IMR-90 (cell line): ENCODE measurements at regions not wholly inside any gene's neighbourhood (a gene's known extent, or its start where the extent isn't known, plus 50 kb on each side); places are given as distances from the start of the nearest gene placed in this dataset.

Experiments used
- ATAC-seq: fragments of 200-7000 bp; cut with Tn5 transposase; 2 replicates; pipeline ENCODE4 v1.9.1; 2020; ENCODE audit warnings: low read depth, mild to moderate bottlenecking, moderate library complexity
- BruUV-seq: library from RNA; stranded (reverse); fragments of 400-500 nt; replicated peaks from 2 replicates; lab custom pipeline; 2021; lab: Mats Ljungman, UMichigan
- CTCF ChIA-PET: fragments of 300-600 bp; formaldehyde crosslinking; extraction: SDS; loops from one replicate; lab custom pipeline; 2021; ENCODE audit warnings: antibody characterized with exemption; lab: Yijun Ruan, JAX
- POLR2A ChIA-PET: fragments of 300-600 bp; sonication (Branson Sonifier 250); formaldehyde crosslinking; loops from one replicate; lab custom pipeline; 2022; ENCODE audit warnings: antibody characterized with exemption; ENCODE audit not compliant: unreplicated experiment; lab: Charles Lee
- DNase-seq: peaks from one replicate; pipeline ENCODE4 v3.0.0; 2013
- H2AFZ ChIP-seq: replicated peaks from 2 replicates; pipeline ENCODE3; 2013; ENCODE audit warnings: low read length, mild to moderate bottlenecking; ENCODE audit not compliant: poor library complexity
- H2AK5ac ChIP-seq: 2 replicates; pipeline ENCODE4 v1.6.1; 2013; ENCODE audit warnings: low read depth, low read length, inconsistent platforms
- H2AK9ac ChIP-seq: replicated peaks from 2 replicates; pipeline ENCODE3; 2013; ENCODE audit warnings: mild to moderate bottlenecking, low read depth, low read length, moderate library complexity; ENCODE audit not compliant: poor library complexity
- H2BK120ac ChIP-seq: 2 replicates; pipeline ENCODE4 v1.6.1; 2013; ENCODE audit warnings: low read depth, low read length, inconsistent platforms
- H2BK15ac ChIP-seq: 3 replicates; pipeline ENCODE4 v1.6.1; 2013; ENCODE audit warnings: low read depth, low read length, inconsistent platforms
- H2BK20ac ChIP-seq: 2 replicates; pipeline ENCODE4 v1.6.1; 2013; ENCODE audit warnings: low read depth, mild to moderate bottlenecking, inconsistent platforms, low read length, moderate library complexity
- H2BK5ac ChIP-seq: 2 replicates; pipeline ENCODE4 v1.6.1; 2013; ENCODE audit warnings: mild to moderate bottlenecking, low read depth, low read length, inconsistent platforms; ENCODE audit not compliant: poor library complexity, severe bottlenecking
- H3K14ac ChIP-seq: replicated peaks from 2 replicates; pipeline ENCODE4 v1.6.1; 2013; ENCODE audit warnings: low read depth, low read length, inconsistent platforms
- H3K18ac ChIP-seq: 2 replicates; pipeline ENCODE4 v1.6.1; 2013; ENCODE audit warnings: low read depth, low read length, control low read depth
- H3K23ac ChIP-seq: 2 replicates; pipeline ENCODE4 v1.6.1; 2013; ENCODE audit warnings: low read depth, low read length, inconsistent platforms
- H3K27ac ChIP-seq: 2 replicates; pipeline ENCODE4 v1.5.1; 2013; ENCODE audit warnings: mild to moderate bottlenecking, control low read depth, low read length; ENCODE audit not compliant: insufficient read depth
- H3K27me3 ChIP-seq: 2 replicates; pipeline ENCODE4 v1.6.1; 2013; ENCODE audit warnings: low read length; ENCODE audit not compliant: control insufficient read depth, insufficient read depth
- H3K36me3 ChIP-seq: 2 replicates; pipeline ENCODE4 v1.6.1; 2013; ENCODE audit warnings: low read length, mixed read lengths; ENCODE audit not compliant: control insufficient read depth, insufficient read depth
- H3K4ac ChIP-seq: 2 replicates; pipeline ENCODE4 v1.6.1; 2013; ENCODE audit warnings: low read depth, low read length, inconsistent platforms
- H3K4me1 ChIP-seq: 2 replicates; pipeline ENCODE4 v1.6.1; 2013; ENCODE audit warnings: low read length, mixed read lengths; ENCODE audit not compliant: control insufficient read depth, insufficient read depth
- H3K4me2 ChIP-seq: 2 replicates; pipeline ENCODE4 v1.6.1; 2013; ENCODE audit warnings: low read depth, mild to moderate bottlenecking, control low read depth, low read length, moderate library complexity
- H3K4me3 ChIP-seq: 2 replicates; pipeline ENCODE4 v1.5.1; 2013; ENCODE audit warnings: low read depth, mild to moderate bottlenecking, control low read depth, low read length, moderate library complexity; ENCODE audit not compliant: insufficient read depth
- H3K56ac ChIP-seq: 2 replicates; pipeline ENCODE4 v1.6.1; 2013; ENCODE audit warnings: low read length, inconsistent platforms; ENCODE audit not compliant: insufficient read depth; ENCODE audit errors: extremely low read depth
- H3K79me1 ChIP-seq, 2 experiments: 2 replicates each; pipeline ENCODE4 v1.6.1; 2013; ENCODE audit warnings: low read length in 2 of 2, inconsistent platforms in 1 of 2, low read depth in 1 of 2
- H3K9ac ChIP-seq: 2 replicates; pipeline ENCODE4 v1.6.1; 2013; ENCODE audit warnings: low read depth, low read length, control low read depth
- H3K9me1 ChIP-seq: 2 replicates; pipeline ENCODE4 v1.6.1; 2013; ENCODE audit warnings: low read length, inconsistent platforms; ENCODE audit not compliant: insufficient read depth
- H3K9me3 ChIP-seq: 2 replicates; pipeline ENCODE4 v1.6.1; 2013; ENCODE audit warnings: low read length; ENCODE audit not compliant: control insufficient read depth, insufficient read depth
- H4K20me1 ChIP-seq: 2 replicates; pipeline ENCODE4 v1.6.1; 2013; ENCODE audit warnings: low read length, inconsistent platforms; ENCODE audit not compliant: insufficient read depth
- H4K5ac ChIP-seq: 2 replicates; pipeline ENCODE4 v1.6.1; 2013; ENCODE audit warnings: mild to moderate bottlenecking, low read depth, low read length, control low read depth
- H4K8ac ChIP-seq, 2 experiments: 2 replicates each; pipeline ENCODE4 v1.6.1; 2013; ENCODE audit warnings: low read depth in 2 of 2, low read length in 2 of 2, control low read depth in 1 of 2, inconsistent platforms in 1 of 2
- H4K91ac ChIP-seq: 2 replicates; pipeline ENCODE4 v1.6.1; 2013; ENCODE audit warnings: low read depth, low read length, inconsistent platforms; ENCODE audit not compliant: insufficient read depth
- ELK1 ChIP-seq: fragments of 150-350 bp; IDR thresholded peaks from 2 replicates; pipeline ENCODE4 v1.6.1; 2016; ENCODE audit warnings: low read depth, mild to moderate bottlenecking, low read length, moderate library complexity, borderline replicate concordance
- FOS ChIP-seq: fragments of 150-350 bp; IDR thresholded peaks from 2 replicates; pipeline ENCODE4 v1.6.1; 2016; ENCODE audit warnings: low read depth, low read length
- NFE2L2 ChIP-seq: fragments of 150-350 bp; IDR thresholded peaks from 2 replicates; pipeline ENCODE4 v1.6.1; 2016; ENCODE audit warnings: low read depth, mild to moderate bottlenecking, low read length
- WGBS, 2 experiments: methylation state at CpG; one replicate each; pipeline versions ENCODE4 v1.1.5 to v1.1.7; 2013; ENCODE audit warnings: missing lambda C conversion rate in 2 of 2; ENCODE audit not compliant: insufficient read length in 1 of 2; ENCODE audit errors: extremely low coverage in 2 of 2; 5-methylcytosine and 5-hydroxymethylcytosine counted together
- dilution Hi-C: fragments of 300-500 bp; cut with HindIII; formaldehyde crosslinking; loops from one replicate; pipeline ENCODE4 v1.14.3; 2018; ENCODE audit warnings: low sequenced_read_pairs; ENCODE audit not compliant: unreplicated experiment
- in situ Hi-C: fragments of 300-500 bp; cut with MboI; formaldehyde crosslinking; loops from 3 replicates; pipeline ENCODE4 v1.14.3; 2019; ENCODE audit warnings: low sequenced_read_pairs, inconsistent platforms, mixed read lengths
- intact Hi-C: fragments of 100-400 bp; cut with micrococcal nuclease; formaldehyde crosslinking; loops from 2 replicates; pipeline ENCODE4 v1.10.0; 2022

GRCh38 chr20:52062452-52063209, 128.9 kb downstream of the ZFP64 start:
- no peak for TF ChIP-seq FOS
- TF ChIP-seq ELK1 = no peak
- TF ChIP-seq NFE2L2 = no peak
- Histone ChIP-seq H3K18ac (no peak overlapping the region), H3K14ac (no peak overlapping the region), H3K27ac (no peak overlapping the region), H3K9me3 (no peaks in the 10 kb centered on the region), H3K36me3 (no peaks in the 10 kb centered on the region), H2AK5ac (no peak overlapping the region), H3K56ac (no peak overlapping the region), H3K4me1 (no peaks in the 10 kb centered on the region), H3K4me3 (no peak overlapping the region), H3K4ac (no peak overlapping the region), H2AK9ac (no peak overlapping the region), H3K79me1 (no peaks in the 10 kb centered on the region), H3K9ac (no peak overlapping the region), H2AFZ (no peak overlapping the region), H3K27me3 (no peaks in the 10 kb centered on the region), H4K8ac (no peak overlapping the region), H2BK20ac (no peak overlapping the region), H3K4me2 (no peak overlapping the region), H4K5ac (no peak overlapping the region), H2BK5ac (no peak overlapping the region), H3K23ac (no peak overlapping the region), H4K20me1 (no peaks in the 10 kb centered on the region), H4K91ac (no peak overlapping the region), H2BK15ac (no peak overlapping the region), H3K9me1 (no peaks in the 10 kb centered on the region), H2BK120ac (no peak overlapping the region)
- intact Hi-C loops = no loop called here
- ChIA-PET POLR2A (no interaction called here), CTCF (no interaction called here)
- dilution Hi-C loops = no loop called here
- BruUV-seq = no TSS peak
- in situ Hi-C loops = no loop called here
- ATAC-seq (no peak), DNase-seq (no peak)
- 80% methylated on average over 1 of the region's 5 CpGs; no CpG with 5 or more reads in 1 of the 2 experiments for WGBS, 2 experiments
